GM19035 (cell line): ENCODE measurements at regions not wholly inside any gene's neighbourhood (a gene's known extent, or its start where the extent isn't known, plus 50 kb on each side); places are given as distances from the start of the nearest gene placed in this dataset.

Experiments used
- ATAC-seq: cut with Tn5 transposase; IDR thresholded peaks from one replicate; pipeline ENCODE4 v1.9.1; 2021; ENCODE audit not compliant: unreplicated experiment

GRCh38 chr11:103850419-103851165 is 185.8 kb upstream of the DDI1 start:
- ATAC-seq = no peak

GRCh38 chr11:103851166-103851651 is 185.2 kb upstream of the DDI1 start:
- ATAC-seq = no peak
